GM21367 (cell line): ENCODE measurements at regions not wholly inside any gene's neighbourhood (a gene's known extent, or its start where the extent isn't known, plus 50 kb on each side); places are given as distances from the start of the nearest gene placed in this dataset.
"Not testable (repeated sequence)": the region's sequence is repeated elsewhere in the genome, so short reads cannot be mapped to it uniquely, and the experiment has no call there.

Experiments used
- ATAC-seq: cut with Tn5 transposase; IDR thresholded peaks from one replicate; pipeline ENCODE4 v1.9.1; 2021; ENCODE audit not compliant: unreplicated experiment

DNA sequence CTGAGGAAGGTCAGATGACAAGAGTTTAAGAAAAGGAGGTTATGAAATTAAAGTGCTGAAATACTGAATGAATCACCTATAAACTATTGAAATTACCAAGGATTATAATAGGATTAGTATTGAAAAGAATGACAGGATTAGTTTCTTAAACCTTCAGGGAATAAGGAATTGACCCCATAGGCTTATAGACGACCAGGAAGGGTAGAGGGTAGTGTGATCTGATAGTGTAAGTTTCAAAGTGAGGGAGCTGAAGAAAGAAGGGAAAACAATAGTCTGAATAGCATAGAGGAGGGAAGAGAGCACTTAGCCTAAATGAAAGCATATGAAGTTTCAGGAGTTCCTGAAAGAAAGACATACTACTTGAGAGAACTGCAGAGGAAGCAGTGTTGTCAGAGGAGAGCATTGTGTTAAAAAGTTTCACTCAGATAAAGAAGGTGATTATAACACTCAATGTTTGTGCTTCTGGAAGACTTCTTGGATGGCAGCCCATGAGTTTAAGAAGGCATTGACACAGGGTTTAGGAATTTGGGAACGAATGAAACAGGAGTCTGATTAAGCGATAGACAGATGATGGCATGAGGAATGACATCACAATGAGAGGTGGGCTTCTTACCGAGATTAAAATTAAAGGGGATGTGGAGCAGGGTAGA, 557.9 kb upstream of the GRAMD2B start:
- no peak for ATAC-seq

DNA sequence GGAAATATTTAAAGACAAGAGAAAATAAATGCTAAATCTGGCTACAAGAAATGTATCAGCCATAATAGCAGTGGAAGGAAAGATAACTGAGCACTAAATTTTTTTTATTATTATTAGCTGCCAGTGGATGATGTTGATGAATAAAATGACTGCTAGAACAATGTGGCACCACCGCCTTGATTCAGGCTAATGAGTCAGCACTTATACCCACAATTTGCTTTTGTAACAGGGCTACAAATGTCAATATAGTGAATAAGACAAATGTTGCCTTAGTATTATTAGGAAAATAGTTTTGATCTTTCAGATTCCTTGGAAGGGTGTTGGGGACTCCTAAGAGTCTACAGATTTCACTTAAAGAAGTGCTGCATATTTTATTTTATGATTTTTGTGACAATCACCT, 555.2 kb upstream of the GRAMD2B start:
- no peak for ATAC-seq

DNA sequence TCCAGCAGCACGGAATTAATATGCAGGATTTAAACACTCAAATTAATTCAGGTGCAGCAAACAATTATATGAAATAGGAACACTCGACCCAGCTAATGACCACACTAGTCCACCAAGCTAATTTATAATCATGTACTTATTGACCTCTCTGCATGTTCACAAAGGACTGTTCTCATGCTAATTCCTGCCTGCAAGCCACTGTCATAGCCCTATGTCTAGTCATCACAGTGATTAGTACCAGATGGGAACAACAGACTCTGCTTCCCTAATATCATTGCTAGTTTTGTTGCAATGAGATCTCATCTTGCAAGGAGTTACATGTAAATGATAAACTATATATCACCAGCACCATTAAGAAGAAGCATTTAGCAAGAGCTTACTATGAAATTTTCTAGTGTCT, 553.0 kb upstream of the GRAMD2B start:
- ATAC-seq, result no peak

DNA sequence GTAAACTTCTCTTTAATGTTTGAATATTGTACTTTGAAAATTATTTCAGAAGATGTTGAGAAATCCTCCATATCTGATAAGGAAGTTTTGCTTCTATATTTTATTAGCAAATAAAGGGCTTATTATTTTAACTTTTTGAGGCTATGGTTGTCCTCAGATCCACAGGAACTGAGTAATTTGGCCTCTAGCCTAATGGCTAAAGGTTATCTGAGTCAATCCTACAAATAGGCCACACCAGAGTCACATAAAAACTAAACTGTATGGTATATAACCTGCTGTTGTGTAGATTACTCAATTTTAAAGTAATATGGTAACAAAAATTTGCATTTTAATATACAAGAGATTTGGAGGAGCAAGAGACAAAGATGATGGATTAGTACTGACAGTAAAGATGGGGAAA, 549.2 kb upstream of the GRAMD2B start:
- no peak for ATAC-seq

DNA sequence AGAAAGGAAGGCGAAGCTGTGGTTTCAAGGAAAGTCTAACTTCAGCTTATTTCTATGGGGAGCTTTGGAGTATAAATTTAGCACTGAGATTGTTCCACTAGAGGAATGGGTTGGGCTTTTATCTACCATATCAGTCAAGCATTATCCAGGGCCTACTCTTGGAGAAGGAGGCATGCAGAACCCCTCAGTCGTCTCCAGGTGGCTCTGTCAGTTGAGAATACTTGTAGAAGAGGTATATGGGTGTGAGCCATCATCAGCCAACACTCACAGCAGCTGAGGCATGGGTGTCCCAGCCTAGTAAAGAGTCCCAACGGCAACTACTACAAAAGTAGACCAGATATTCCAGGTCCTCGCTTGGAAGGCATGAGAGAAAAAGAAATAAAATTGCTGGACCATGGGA, 548.5 kb upstream of the GRAMD2B start:
- no peak for ATAC-seq

DNA sequence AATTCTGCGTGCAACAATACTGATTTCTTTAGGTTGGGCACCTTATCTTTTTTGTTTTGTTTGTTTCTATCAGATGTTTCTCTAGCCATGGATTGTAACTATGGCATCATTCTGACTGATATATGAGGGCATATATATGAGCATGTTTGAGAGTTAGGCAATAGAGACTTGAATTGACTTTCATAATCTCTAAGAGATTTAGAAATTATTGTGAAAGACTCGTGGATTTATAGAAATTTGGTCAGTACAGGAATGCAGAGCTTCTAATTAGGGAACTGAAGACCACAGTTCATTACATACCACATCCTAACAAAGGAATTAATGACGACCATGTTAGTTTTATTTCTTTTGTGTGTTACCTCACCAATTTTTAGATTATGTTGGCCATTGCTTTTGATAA, 546.0 kb upstream of the GRAMD2B start:
- ATAC-seq, result no peak

DNA sequence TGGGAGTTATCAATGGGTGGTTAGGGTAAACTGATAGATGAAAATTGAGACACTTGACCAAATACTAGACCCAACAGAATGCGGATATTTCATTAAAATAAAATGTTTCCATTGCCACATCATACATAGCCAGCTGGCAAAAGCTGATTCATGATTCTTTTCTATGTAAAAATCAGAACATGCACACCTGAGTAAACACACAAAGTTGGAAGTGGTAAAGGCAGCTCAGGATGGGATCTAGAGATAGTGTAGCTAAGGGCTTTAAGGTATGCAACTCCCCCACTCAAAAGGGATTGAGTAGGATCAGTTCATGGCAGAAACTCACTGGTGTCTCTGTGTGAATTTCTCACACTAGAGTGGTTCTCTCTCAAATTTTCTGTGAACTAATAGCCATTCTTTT, 541.1 kb upstream of the GRAMD2B start:
- no peak for ATAC-seq

DNA sequence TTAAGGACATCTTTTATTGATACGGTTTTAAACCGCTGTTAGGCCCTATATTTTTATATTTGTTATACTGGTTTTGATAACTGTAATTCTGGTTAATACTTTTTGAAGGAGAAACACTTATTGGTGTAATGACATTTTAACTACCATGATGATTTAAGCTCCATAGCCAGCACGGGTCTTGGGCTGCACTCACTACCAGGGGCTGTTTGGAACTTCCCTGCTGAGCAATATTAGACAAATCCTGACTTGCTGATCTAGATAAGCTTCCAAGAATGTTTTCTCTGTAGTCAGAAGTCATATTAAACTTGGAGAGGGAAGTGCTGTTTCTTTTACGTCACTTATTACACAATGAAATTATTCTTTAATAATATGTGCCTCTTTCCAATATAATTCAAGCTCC, 540.0 kb upstream of the GRAMD2B start:
- ATAC-seq, result no peak

DNA sequence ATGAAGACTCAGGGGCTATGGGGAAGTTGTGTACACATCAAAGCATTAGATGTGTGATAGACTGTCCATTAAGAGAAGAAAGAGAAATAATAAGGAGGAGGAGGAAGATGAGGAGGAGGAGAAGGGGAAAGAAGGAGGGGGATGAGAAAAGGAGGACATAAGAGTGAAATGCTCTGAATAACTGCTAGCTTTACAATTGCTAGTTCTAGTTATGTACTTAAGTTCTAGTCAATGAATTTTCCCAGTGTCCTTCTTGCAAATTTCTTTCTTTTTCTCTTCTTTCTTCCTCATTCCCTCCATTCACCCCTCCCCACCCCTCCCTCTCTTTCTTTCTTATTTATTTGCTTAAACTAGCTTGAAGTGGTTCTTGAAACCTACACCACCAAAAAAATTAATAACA, 534.9 kb upstream of the GRAMD2B start:
- ATAC-seq, result no peak

DNA sequence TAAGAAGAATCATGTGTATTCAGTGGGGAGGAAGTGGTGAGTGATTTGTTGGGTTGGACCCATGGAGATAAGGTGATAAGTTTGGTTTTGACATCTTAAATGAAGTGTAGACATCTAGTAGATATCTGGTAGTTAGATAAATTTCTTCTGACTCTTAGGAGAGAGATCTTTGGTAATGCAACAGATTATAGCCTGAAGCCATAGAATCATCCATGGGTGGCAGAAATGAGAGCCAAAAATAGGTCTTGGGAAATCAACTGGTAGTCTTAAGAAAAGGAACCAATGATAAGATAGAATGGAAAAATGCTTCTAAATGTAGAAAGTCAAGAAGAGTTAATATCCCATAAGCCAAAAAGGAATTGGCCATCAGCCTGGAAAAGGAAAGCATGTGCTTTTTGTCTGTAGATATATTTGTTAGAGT, 532.7 kb upstream of the GRAMD2B start:
- no peak for ATAC-seq

DNA sequence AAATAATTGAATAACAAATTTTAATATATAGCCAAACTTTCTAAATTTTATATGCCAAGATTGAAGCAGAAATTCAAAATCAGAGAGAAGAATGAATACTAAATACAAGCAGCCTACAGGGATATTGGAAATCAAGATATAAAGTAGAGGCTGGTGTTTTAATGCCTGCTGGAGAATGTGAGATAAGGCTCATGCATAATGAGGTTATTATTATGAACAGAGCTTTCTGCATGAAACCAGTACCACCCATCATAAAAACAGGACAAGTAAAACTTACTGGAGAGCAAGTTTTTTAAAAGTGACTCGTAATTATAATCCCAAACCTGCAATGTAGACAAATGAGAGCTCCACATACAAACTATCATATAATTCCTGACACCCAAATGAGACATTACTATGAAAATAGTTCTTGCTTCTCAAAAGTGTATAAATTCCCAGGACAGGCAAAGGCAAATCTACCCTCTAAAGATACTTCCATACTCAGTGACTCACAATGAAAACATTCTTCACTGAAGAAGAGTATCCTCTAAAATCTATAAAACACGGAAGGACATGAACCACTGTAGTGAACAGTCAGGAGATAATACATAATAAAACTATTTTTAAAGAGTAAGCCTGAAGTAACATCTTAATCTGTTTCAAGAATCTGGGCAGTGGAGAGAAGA, 532.0 kb upstream of the GRAMD2B start:
- ATAC-seq, result no peak

DNA sequence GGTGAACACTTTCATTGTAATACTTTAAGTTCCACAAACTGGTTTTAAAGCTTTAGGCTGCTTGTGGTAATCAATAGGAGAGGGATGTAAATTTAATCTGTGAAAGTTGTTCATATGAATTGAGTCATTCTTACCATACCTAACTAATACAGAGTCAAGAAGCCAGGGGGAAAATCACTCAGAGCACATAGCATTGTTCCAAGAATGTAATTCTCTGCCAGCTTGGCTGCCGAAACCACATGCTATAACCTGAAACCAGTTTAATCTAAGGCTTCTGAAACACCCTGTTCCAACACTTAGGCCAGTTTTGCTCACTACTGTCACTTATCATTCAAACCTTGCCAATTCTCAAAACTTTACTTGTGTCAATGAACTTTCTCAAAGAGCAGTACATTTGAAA, 528.8 kb upstream of the GRAMD2B start:
- no peak for ATAC-seq

DNA sequence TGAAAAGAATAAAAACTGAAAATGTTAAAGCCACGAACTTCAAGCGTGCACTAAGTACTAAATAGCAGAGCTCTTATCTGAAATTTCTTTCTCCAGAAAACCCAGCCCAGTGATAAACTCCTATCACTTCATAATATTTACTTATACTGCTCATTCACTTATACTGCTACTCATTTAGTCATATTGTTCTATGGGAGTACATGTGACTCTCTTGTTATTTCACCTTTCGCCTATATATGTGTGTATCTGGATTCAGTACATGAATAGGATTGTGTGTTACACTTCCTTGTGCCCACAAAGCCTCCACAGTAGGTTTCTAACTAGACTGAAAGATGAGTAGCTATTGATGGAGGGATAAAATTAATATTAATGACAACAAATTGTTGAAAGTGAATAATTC, 526.8 kb upstream of the GRAMD2B start:
- ATAC-seq, result no peak

DNA sequence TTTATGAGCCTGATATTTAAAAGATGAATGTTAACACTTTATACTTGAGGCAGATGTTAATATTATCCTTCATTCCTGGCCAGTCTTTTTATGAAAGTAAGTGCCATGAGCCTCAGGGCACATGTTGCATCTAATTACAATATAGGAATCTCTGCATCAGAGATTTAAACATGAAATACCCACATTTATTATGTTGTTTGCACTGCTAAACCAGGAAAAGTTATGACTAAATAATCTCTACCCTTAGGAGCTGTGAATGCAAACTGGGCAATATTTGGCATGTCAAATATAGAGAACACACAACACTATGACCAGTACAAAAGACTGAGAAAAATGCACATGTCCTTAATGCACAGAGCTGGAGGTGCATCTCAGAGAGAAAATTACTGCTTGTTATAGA, 526.1 kb upstream of the GRAMD2B start:
- ATAC-seq, result no peak

DNA sequence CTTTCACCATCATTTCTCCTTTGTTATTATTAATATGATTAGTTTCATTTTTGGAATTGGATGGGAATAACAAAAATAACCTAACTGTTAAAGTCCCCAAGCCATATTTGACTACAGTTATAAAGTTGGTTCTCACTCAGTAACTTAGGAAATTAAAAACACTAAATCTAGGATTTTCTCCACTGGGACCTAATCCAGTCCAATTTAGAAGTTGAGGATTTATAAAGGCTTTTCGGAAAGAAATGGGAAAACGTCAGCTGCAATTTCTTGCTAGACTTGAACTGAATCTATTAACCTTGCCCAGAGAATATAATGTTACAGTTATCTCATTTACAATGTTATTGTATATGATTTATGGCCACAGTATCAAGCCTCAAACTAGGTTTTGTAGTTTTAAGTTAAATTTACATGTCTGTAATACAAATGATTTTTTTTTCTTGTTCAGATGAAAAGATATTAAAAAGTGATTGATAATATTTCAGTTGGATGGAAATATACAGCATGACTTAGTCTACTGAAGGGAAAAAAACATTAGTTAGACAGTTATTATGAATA, 524.3 kb upstream of the GRAMD2B start:
- no peak for ATAC-seq

DNA sequence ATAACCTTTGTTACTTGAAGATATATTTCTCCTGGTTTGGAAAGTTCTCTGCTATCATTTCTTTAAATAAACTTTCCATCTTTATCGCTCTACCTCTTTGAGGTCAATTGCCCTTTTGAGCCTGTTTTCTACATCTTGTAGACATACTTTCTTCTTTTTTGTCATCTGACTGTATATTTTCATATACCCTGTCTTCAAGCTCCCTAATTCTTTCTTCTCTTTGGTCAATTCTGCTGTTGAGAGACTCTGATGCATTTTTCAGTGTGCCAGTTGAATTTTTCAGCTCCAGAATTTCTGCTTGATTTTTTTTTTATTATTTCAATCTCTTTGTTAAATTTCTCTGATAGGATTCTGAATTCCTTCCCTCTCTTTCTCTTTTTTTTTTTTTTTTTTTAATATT, 511.2 kb upstream of the GRAMD2B start:
- ATAC-seq, result no peak

DNA sequence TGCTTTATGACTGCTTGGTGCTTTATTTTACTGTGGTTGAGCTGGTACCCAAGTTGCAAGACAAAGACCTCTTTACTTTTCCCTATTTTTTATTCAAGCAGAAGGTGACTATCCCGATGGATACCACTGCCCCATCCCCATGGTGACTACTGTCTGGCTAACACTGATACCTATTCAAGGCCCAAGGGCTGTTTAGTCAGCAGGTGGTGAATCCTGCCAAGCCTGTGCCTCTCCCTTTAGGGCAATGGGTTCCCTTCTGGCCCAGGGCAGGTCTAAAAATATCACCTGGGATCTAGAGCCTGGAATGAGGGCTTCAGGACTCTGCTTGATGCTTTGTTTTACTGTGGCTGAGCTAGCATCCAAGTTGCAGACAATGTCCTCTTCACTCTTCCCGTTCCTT, 510.0 kb upstream of the GRAMD2B start:
- no peak for ATAC-seq

DNA sequence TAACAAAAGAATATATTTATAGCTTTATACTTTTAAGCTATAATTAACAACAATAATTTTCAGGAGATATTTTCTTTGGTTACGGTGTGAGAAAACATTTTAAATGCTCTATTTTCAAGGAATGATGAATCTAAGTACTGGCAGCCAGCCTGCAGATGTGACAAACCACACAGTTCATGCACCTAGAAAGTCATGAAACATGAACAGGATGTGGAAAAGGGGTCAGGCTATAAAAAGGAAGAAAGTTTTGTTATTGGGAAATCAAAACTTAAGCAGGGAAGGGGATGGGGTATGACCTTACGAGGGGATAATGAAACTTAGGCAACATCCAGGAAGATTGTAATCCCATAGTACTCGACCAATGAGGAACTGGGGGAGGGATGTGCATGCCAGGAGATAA, 508.7 kb upstream of the GRAMD2B start:
- ATAC-seq, result no peak

DNA sequence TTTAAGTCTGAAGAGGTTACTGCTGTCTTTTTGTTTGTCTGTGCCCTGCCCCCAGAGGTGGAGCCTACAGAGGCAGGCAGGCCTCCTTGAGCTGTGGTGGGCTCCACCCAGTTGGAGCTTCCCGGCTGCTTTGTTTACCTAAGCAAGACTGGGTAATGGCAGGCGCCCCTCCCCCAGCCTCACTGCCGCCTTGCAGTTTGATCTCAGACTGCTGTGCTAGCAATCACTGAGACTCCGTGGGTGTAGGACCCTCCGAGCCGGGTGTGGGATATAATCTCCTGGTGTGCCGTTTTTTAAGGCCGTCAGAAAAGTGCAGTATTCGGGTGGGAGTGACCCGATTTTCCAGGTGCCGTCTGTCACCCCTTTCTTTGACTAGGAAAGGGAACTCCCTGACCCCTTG, 499.3 kb upstream of the GRAMD2B start:
- not testable (repeated sequence) for ATAC-seq

DNA sequence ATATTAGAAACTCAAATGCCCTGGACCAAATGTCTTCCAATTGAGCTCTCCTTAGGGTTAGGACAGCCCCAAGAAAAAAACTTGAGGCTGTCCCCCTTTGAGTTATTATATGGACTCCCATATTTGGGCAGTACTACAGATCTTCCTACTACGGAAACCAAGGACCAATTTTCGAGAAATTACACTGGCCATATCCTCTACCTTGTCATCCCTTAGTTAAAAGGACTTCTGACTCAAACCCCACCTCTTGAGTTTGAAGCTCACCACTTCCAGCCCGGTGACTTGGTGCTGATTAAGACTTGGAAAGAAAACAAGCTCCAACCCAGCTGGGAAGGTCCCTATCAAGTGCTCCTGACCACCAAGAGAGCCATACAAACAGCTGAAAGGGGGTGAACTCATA, 497.0 kb upstream of the GRAMD2B start:
- ATAC-seq, result no peak

DNA sequence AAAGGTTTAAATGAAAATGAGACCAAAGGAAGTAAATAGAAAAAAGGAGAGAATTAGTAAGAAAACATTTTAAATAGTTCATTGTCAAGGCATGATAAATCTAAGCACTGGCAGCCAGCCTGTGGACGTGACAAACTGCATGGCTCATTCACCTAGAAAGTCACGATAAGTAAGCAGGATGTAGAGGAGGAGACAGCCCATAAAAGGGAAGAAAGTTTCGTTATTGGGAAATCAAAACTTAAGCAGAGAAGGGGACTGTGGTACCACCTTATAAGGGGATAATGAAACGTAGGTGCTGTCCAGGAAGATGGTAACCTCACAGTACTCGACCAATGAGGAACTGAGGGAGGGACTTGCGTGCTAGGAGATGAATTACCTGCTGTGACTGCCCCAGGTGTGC, 494.5 kb upstream of the GRAMD2B start:
- no peak for ATAC-seq

DNA sequence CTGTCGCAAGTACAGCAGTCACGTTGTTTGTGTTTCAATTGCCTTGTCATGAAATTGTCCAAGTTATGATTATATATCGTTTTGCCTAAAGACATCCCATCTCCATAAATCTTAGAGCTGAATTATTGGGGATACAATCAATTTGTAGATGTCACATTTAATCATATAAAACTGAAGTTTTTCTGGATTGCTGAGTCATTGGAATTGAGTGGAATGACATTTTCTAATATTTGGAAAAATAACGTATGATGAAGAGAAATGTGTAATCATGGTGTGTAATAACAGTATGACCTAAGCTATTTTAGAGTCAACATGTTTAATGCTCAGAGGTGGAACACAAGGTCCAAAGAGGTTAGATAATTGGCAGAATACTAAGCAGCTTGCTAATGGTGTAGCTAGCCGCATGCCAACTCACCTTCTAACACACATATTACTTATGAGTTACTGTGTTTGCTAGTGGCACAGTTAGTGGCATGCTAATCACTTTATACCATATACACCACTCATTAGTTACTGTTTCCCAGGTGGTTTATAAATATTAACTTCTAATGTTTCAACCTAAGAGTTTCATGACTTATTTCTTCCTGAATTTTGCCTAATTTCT, 473.1 kb upstream of the GRAMD2B start:
- no peak for ATAC-seq
